HUES6 (cell line): ENCODE measurements at regions not wholly inside any gene's neighbourhood (a gene's known extent, or its start where the extent isn't known, plus 50 kb on each side); places are given as distances from the start of the nearest gene placed in this dataset.
"Not testable (repeated sequence)": the region's sequence is repeated elsewhere in the genome, so short reads cannot be mapped to it uniquely, and the experiment has no call there.

Experiments
- H3K27ac ChIP-seq: 2 replicates; pipeline ENCODE4 v1.7.0; 2013; ENCODE audit warnings: low read depth, mild to moderate bottlenecking, low read length, inconsistent platforms
- H3K27me3 ChIP-seq: 2 replicates; pipeline ENCODE4 v1.6.1; 2013; ENCODE audit warnings: low read length; ENCODE audit not compliant: control insufficient read depth, insufficient read depth
- H3K36me3 ChIP-seq: 2 replicates; pipeline ENCODE4 v1.6.1; 2013; ENCODE audit warnings: low read length; ENCODE audit not compliant: control insufficient read depth, insufficient read depth
- H3K4me1 ChIP-seq: 2 replicates; pipeline ENCODE4 v1.6.1; 2013; ENCODE audit warnings: low read length; ENCODE audit not compliant: control insufficient read depth, insufficient read depth
- H3K4me3 ChIP-seq: 2 replicates; pipeline ENCODE4 v1.5.1; 2013; ENCODE audit warnings: low read depth, low read length
- H3K9ac ChIP-seq: one replicate; pipeline ENCODE4 v1.6.1; 2013; ENCODE audit warnings: mild to moderate bottlenecking, low read length
- H3K9me3 ChIP-seq: 2 replicates; pipeline ENCODE4 v1.6.1; 2013; ENCODE audit warnings: low read depth, low read length; ENCODE audit not compliant: control insufficient read depth, insufficient read depth

DNA sequence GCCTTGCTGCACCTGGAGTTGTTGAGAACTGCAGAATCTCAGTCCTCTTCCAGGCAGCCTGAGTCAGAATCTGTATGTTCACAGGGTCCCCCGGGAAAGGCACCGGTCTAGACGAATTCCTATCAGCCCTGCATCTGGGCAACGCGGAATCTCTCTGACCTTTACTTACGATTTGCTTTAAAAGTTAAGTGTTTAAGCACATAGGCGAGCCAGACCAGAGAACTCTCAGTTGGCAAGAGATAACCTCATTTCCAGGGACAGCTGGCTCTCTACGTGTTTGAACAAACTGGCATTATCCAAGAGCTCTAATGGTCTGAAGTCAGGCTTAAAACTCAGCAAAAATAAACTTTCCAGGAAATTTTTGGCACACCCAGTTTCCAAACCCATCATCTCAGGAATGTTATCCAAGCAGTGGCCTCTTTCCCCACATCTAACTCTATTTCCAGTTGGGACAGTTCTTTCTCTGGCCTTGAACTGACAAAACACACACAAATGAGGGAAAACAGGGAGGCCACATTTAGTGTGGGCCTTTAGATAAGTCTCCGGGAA lies 53.4 kb downstream of the HES1 start:
- Histone ChIP-seq H3K4me1 (peaks cover 4% of the 10 kb centered on the region), H3K36me3 (no peaks in the 10 kb centered on the region), H3K9me3 (no peaks in the 10 kb centered on the region), H3K27ac (no peak overlapping the region), H3K9ac (no peak overlapping the region), H3K4me3 (no peak overlapping the region), H3K27me3 (no peaks in the 10 kb centered on the region)

DNA sequence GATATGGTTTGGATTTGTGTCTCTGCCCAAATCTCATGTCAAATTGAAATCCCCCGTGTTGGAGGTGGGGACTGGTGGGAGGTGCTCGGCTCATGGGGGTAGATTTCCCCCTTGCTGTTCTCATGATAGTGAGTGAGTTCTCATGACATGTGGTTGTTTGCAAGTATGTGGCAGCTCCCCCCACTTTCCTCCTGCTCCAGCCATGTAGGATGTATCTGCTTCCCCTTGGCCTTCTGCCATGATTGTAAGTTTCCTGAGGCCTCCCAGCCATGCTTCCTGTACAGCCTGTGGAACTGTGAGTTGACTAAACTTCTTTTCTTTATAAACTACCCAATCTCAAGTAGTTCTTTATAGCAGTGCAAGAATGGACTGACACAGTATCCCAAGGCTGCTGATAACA lies 55.9 kb downstream of the HES1 start:
- H3K36me3 ChIP-seq, H3K27me3 ChIP-seq, H3K9ac ChIP-seq, H3K9me3 ChIP-seq, H3K4me1 ChIP-seq, H3K27ac ChIP-seq, H3K4me3 ChIP-seq: not testable (repeated sequence)

DNA sequence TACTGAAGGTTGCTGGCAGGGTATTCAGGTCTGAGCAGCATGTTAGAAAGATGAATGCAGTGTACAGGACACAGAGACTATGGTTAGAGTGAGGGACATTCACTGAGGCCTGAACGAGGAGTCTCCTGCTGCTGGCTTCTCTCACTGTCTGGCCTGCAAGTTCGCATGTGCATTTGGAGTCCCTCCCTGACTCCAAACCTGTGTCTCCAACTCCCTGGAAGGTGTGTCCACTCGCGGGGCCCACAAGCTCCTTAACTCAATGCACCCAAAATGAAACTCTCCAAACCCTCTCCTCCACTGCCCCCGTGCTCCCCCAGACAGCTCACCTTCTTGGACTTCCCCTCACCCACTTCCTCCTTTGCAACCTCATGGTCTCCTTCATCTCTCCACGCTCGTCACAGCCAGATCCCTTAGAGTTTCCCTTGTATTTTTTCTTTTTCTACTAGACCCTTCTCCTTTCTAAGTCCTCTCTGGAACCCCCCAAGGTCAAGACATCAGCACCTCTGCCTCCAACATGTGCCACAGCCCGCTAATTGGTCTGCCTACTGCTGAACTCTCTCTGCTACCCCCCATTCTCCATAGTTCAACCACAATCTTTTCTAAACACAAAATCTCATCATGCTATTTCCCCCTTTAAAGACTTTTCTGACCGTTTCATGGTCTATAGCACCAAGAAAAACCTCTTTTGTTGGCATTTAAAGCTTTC lies 58.3 kb downstream of the HES1 start:
- H3K4me3 ChIP-seq, result no peak overlapping the region
- no peaks in the 10 kb centered on the region for H3K9me3 ChIP-seq
- H3K27me3 ChIP-seq, result no peaks in the 10 kb centered on the region
- H3K4me1 ChIP-seq, result no peaks in the 10 kb centered on the region
- no peaks in the 10 kb centered on the region for H3K36me3 ChIP-seq
- H3K27ac ChIP-seq, result no peak overlapping the region
- H3K9ac ChIP-seq, result no peak overlapping the region

DNA sequence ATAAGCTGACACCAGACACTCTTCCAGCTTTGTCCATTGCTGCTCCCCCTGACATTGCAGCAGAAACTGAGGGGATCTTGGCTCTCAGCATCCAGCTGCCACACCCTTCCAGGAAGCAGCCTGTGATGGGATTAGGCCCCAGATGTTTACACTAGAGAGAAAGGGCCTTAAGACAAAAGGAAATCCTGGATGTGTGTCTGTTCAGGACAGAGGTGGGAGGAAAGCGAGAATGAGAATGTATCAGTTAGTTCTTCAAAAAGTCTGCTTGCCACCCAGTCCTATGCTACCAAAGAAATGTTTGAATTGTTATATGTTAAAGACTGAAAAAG lies 58.8 kb downstream of the HES1 start:
- no peak overlapping the region for H3K27ac ChIP-seq
- H3K36me3 ChIP-seq, result no peaks in the 10 kb centered on the region
- H3K9me3 ChIP-seq, result no peaks in the 10 kb centered on the region
- H3K9ac ChIP-seq, result no peak overlapping the region
- no peak overlapping the region for H3K4me3 ChIP-seq
- H3K27me3 ChIP-seq, result no peaks in the 10 kb centered on the region
- H3K4me1 ChIP-seq, result no peaks in the 10 kb centered on the region

DNA sequence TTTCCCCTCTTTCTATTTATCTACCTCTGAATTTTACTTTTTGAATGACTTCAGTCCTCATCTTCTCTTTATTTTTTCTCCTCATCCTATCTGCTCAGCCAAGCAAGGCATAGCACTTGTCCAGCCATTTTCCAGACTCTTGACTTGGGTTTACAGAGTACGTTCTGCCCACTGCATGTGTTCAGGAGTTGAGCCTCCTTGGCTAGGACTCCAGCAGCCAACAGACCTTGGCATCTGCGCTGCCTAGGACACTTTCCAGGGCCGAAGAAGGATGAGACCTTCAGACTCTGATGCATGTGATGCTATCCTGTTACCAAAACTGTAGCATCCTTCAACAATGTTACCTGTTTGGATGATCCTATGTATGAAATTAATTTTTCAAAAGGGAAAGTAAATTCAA lies 59.7 kb downstream of the HES1 start:
- H3K4me3 ChIP-seq, result no peak overlapping the region
- H3K36me3 ChIP-seq, result no peaks in the 10 kb centered on the region
- no peaks in the 10 kb centered on the region for H3K9me3 ChIP-seq
- no peak overlapping the region for H3K27ac ChIP-seq
- no peaks in the 10 kb centered on the region for H3K4me1 ChIP-seq
- no peaks in the 10 kb centered on the region for H3K27me3 ChIP-seq
- no peak overlapping the region for H3K9ac ChIP-seq

DNA sequence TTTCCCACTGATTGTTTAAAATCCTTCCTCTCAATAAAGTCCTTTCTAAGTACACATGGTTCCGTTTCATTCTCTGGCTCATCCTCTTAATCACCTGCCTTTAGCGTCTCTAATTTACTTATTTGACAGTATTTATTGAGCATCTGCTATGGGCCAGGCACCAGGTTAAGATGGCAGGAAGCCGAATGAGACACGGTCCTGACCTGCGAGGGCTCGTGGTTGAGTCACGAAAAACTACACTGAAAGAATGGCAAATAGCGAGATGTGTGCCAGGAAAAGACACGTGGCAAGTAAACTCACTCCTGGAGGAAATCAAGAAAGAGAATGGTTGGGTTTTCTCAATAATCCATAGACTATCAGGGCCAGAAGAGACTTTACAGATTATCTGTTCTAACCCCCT lies 60.9 kb downstream of the HES1 start:
- Histone ChIP-seq H3K4me3 (no peak overlapping the region), H3K27me3 (no peaks in the 10 kb centered on the region)

DNA sequence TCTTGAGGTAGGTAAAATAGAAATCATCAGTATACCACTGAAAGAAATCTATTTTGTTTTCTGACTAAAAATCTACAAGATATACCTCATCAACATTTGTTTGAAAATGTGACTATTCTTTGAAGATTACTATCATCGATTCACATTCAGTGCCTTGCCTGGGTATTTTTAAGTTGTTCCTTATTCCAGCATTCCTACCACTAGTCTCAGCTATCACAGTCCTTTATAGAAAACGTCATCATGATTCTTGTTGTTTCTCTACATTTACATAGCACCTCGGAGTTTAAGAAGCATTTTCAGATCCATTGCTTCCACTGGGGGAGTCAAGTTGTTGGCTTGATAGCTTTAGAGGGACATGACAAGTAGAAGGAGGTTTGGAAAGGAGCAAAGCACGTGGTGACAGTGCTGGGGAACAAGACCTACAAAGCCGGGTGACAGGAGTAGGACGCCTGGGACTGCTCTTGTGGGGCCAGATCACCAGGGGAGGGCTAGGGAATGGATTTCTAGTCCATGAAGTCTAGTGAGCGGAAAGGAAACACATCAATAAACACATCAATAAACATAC lies 61.5 kb downstream of the HES1 start:
- H3K4me3 ChIP-seq, result no peak overlapping the region
- H3K9ac ChIP-seq, result no peak overlapping the region
- no peaks in the 10 kb centered on the region for H3K36me3 ChIP-seq
- no peak overlapping the region for H3K27ac ChIP-seq
- H3K9me3 ChIP-seq, result no peaks in the 10 kb centered on the region
- H3K27me3 ChIP-seq, result no peaks in the 10 kb centered on the region
- H3K4me1 ChIP-seq, result no peaks in the 10 kb centered on the region

More for the DNA sequence above, 60.9 kb downstream of the HES1 start:
- Histone ChIP-seq H3K36me3 (no peaks in the 10 kb centered on the region), H3K9me3 (no peaks in the 10 kb centered on the region), H3K4me1 (no peaks in the 10 kb centered on the region), H3K27ac (no peak overlapping the region), H3K9ac (no peak overlapping the region)

DNA sequence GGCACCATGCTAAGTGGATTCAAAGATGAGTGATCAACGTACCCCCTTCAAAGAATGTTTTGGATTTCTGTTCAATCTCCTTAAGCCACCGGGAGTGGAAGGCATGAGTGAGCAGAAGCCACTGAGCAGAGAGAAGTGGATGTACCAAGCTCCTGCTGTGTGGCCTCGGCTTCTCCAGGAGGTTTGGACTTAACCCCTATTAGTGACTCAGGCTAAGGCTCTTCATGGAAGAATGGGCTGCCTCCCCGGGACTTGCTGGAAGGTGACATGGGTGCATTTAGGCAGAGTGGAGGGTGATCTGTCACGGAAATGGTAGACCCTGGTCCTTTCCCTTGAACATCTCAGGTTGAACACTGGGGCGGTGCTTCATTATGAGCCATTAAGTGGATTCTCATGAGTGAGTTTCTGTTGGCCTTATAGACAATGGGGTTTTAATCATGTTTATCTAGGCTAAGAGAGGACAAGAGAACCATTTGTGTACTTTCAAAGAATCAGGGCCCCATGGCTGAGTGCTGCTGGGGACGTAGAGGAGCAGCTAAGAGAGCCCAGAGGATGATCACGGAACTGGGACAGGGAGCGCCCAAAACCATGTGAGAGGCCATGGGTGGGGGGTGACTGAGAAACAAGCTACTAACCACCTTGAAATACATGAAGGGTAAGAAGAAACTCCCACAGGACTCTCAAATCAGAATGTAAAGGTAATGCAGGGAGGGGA lies 62.2 kb downstream of the HES1 start:
- H3K9ac ChIP-seq, result no peak overlapping the region
- no peak overlapping the region for H3K4me3 ChIP-seq
- H3K27ac ChIP-seq, result no peak overlapping the region

DNA sequence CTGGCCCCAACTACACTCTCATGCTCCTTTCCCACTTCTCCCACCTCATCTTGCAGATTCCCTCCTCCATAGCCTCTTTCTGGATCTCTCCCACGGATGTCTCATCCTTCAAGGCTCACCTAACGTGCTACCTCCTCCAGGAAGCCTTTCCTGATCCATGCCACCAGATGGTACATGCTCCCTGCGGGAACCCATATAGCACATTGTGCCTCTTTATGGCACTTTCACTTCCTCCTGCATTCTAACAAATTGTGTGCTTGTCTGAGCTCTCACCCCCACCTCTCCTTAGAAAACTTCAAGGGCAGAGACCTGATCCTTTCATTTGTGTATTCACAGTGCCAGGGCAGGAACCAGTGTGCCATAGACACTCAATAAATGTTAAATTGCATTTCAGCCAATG lies 63.0 kb downstream of the HES1 start:
- Histone ChIP-seq H3K4me3 (no peak overlapping the region), H3K36me3 (no peaks in the 10 kb centered on the region), H3K27ac (no peak overlapping the region), H3K9me3 (no peaks in the 10 kb centered on the region), H3K4me1 (peaks cover 5% of the 10 kb centered on the region; the same call in 1 of the 2 replicates), H3K27me3 (peaks cover 14% of the 10 kb centered on the region), H3K9ac (no peak overlapping the region)

More for the DNA sequence above, 62.2 kb downstream of the HES1 start:
- Histone ChIP-seq H3K4me1 (peaks cover 1% of the 10 kb centered on the region; the same call in 1 of the 2 replicates), H3K27me3 (peaks cover 6% of the 10 kb centered on the region), H3K36me3 (no peaks in the 10 kb centered on the region), H3K9me3 (no peaks in the 10 kb centered on the region)

DNA sequence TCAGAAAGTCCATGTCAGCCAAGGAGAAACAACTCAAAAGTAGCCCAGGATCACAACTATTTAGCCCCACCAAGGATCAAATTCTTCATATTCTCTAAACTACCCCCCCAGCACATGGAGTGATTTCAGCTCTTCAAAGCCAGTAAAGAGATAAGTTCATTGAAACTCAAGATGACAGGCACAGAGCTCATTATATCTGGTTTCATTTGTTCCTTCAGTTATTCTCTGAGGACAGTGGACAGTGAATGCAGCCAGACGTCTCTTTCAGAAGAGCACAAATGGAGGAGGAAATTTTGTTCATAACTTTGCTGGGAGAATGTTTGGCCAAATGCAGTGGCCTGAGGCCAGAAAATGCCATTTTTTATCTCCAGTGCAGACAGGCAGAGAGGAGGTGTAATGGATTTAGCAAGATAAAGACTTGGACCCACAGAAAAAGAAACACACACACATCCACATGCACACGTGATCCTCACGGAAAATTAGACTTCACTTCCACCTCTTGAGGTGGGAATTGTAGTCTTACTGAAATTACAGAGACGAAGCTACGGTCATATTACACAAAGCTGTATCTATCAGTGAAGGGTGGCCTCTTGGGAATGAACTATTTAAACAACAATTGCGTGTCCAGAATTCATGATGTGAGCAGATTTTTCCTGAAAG lies 64.6 kb downstream of the HES1 start:
- no peak overlapping the region for H3K4me3 ChIP-seq
- H3K36me3 ChIP-seq, result no peaks in the 10 kb centered on the region
- no peaks in the 10 kb centered on the region for H3K9me3 ChIP-seq
- H3K27me3 ChIP-seq, result peaks cover 15% of the 10 kb centered on the region
- no peak overlapping the region for H3K9ac ChIP-seq
- no peak overlapping the region for H3K27ac ChIP-seq
- peaks cover 13% of the 10 kb centered on the region for H3K4me1 ChIP-seq
